ENCODE measurements at regions not wholly inside any gene's neighbourhood (a gene's known extent, or its start where the extent isn't known, plus 50 kb on each side); places are given as distances from the start of the nearest gene placed in this dataset.

- no peak for DNase-seq (ENCODE audit: low spot score in 2 of 2)
Observed at GRCh38 chr7:46664453-46664852, 743.4 kb upstream of the IGFBP3 start.

GRCh38 chr7:46663025-46663424 is 742.0 kb upstream of the IGFBP3 start:
- DNase-seq (ENCODE audit: low spot score in 2 of 2), result no peak
- H3K9me3 ChIP-seq, result peaks cover 0 to 4% (median 0%) of the 10 kb centered on the region in 4 donors
- WGBS, 2 donors, result 72 to 75% methylated on average over 3 of the region's 3 CpGs
- no peak overlapping the region for H3K27ac ChIP-seq
- H3K4me3 ChIP-seq, result no peak overlapping the region
- TF ChIP-seq EP300 (IDR thresholded peaks at IDR 0.05) (no peak), POLR2A (IDR thresholded peaks at IDR 0.05) (no peak), CTCF (IDR thresholded peaks at IDR 0.05) (no peak)
- no peaks in the 10 kb centered on the region for H3K27me3 ChIP-seq
- H3K4me1 ChIP-seq, result no peaks in the 10 kb centered on the region
- H3K36me3 ChIP-seq, result no peaks in the 10 kb centered on the region

More at GRCh38 chr7:46664453-46664852, 743.4 kb upstream of the IGFBP3 start:
- Histone ChIP-seq H3K27me3 (no peaks in the 10 kb centered on the region), H3K9me3 (peaks cover 0 to 4% (median 0%) of the 10 kb centered on the region in 4 donors), H3K27ac (no peak overlapping the region), H3K4me1 (no peaks in the 10 kb centered on the region), H3K36me3 (no peaks in the 10 kb centered on the region), H3K4me3 (no peak overlapping the region)
- WGBS, 2 donors, result 95% methylated on average over 1 of the region's 1 CpG
- TF ChIP-seq EP300 (IDR thresholded peaks at IDR 0.05) (no peak), POLR2A (IDR thresholded peaks at IDR 0.05) (no peak)

- no peak for DNase-seq (ENCODE audit: low spot score in 2 of 2)
- 57 to 58% methylated on average over 4 of the region's 4 CpGs for WGBS, 2 donors
- no peak overlapping the region for H3K27ac ChIP-seq
- H3K9me3 ChIP-seq, result peaks cover 0 to 4% (median 0%) of the 10 kb centered on the region in 4 donors
- no peak for TF ChIP-seq POLR2A (IDR thresholded peaks at IDR 0.05)
- TF ChIP-seq CTCF (IDR thresholded peaks at IDR 0.05), result no peak
- no peak for TF ChIP-seq EP300 (IDR thresholded peaks at IDR 0.05)
- no peaks in the 10 kb centered on the region for H3K36me3 ChIP-seq
- no peaks in the 10 kb centered on the region for H3K27me3 ChIP-seq
- no peaks in the 10 kb centered on the region for H3K4me1 ChIP-seq
- H3K4me3 ChIP-seq, result no peak overlapping the region
Observed at GRCh38 chr7:46661431-46661830, 740.4 kb upstream of the IGFBP3 start.

GRCh38 chr7:46660402-46660980 is 739.4 kb upstream of the IGFBP3 start:
- no peaks in the 10 kb centered on the region for H3K4me1 ChIP-seq
- no peak overlapping the region for H3K4me3 ChIP-seq
- no peaks in the 10 kb centered on the region for H3K27me3 ChIP-seq
- H3K9me3 ChIP-seq, result no peaks in the 10 kb centered on the region
- DNase-seq (ENCODE audit: low spot score in 2 of 2), result no peak
- H3K27ac ChIP-seq, result no peak overlapping the region
- TF ChIP-seq POLR2A (IDR thresholded peaks at IDR 0.05) (no peak), EP300 (IDR thresholded peaks at IDR 0.05) (no peak), CTCF (IDR thresholded peaks at IDR 0.05) (no peak)
- 74 to 79% methylated on average over 2 of the region's 2 CpGs for WGBS, 2 donors
- no peaks in the 10 kb centered on the region for H3K36me3 ChIP-seq

- TF ChIP-seq EP300 (IDR thresholded peaks at IDR 0.05), result no peak
- TF ChIP-seq CTCF (IDR thresholded peaks at IDR 0.05), result no peak
- TF ChIP-seq POLR2A (IDR thresholded peaks at IDR 0.05), result no peak
- Histone ChIP-seq H3K4me1 (no peaks in the 10 kb centered on the region), H3K4me3 (no peak overlapping the region), H3K27me3 (no peaks in the 10 kb centered on the region), H3K27ac (no peak overlapping the region), H3K9me3 (no peaks in the 10 kb centered on the region), H3K36me3 (no peaks in the 10 kb centered on the region)
- WGBS, 2 donors, result 80 to 88% methylated on average over 1 of the region's 1 CpG
- no peak for DNase-seq (ENCODE audit: low spot score in 2 of 2)
Observed at GRCh38 chr7:46658281-46658680, 737.2 kb upstream of the IGFBP3 start.
